Adrenal gland (tissue), 9 donors: ENCODE measurements at regions not wholly inside any gene's neighbourhood (a gene's known extent, or its start where the extent isn't known, plus 50 kb on each side); places are given as distances from the start of the nearest gene placed in this dataset.

Source experiments
- DNase-seq, 7 donors: peaks; one replicate each; pipeline ENCODE4 v3.0.0-alpha.2; 2019 to 2020
- H3K27ac ChIP-seq, 5 donors: fragments of 200-600 bp; sonication (generic) in 4 of 5; 1 replicate in 3 of 5; 2 replicates in 2 of 5; pipeline versions ENCODE4 v1.5.1 to v1.8.0; 2016 to 2020; ENCODE audit warnings: mild to moderate bottlenecking in 1 of 5
- H3K27me3 ChIP-seq: fragments of 200-600 bp; 2 replicates; pipeline ENCODE4 v1.8.0; 2021
- H3K36me3 ChIP-seq, 2 donors: fragments of 200-600 bp; replicated peaks in 1 of 2; 1 replicate in 1 of 2; 2 replicates in 1 of 2; pipeline versions ENCODE4 v1.5.1 to v1.8.0; 2018 to 2022
- H3K4me1 ChIP-seq, 2 donors: fragments of 200-600 bp; replicated peaks in 1 of 2; 1 replicate in 1 of 2; 2 replicates in 1 of 2; pipeline versions ENCODE4 v1.5.1 to v1.8.0; 2018 to 2021
- H3K4me3 ChIP-seq, 4 donors: fragments of 200-600 bp; sonication (generic) in 3 of 4; one replicate each; pipeline ENCODE4 v1.5.1; 2016 to 2018
- H3K9me3 ChIP-seq, 3 donors: fragments of 200-600 bp; sonication (generic) in 1 of 3; replicated peaks in 1 of 3; 1 replicate in 2 of 3; 2 replicates in 1 of 3; pipeline versions ENCODE4 v1.5.1 to v1.8.0; 2016 to 2021
- CTCF ChIP-seq, 6 experiments: fragments of 450-650 bp in 4 of 6; fragments of 200-600 bp in 2 of 6; sonication (generic) in 1 of 6; IDR thresholded peaks; 1 replicate in 5 of 6; 2 replicates in 1 of 6; pipeline versions ENCODE4 v1.5.1 to v1.8.0; 2016 to 2021; ENCODE audit warnings: antibody characterized with exemption in 6 of 6, mild to moderate bottlenecking in 2 of 6, moderate library complexity in 1 of 6
- POLR2A ChIP-seq, 2 donors: fragments of 450-650 bp; IDR thresholded peaks; one replicate each; pipeline ENCODE4 v1.6.1; 2017; ENCODE audit warnings: antibody characterized with exemption in 2 of 2, mild to moderate bottlenecking in 2 of 2, moderate library complexity in 1 of 2
- WGBS, 4 donors: extraction: QIAGEN DNeasy Blood & Tissue Kit in 2 of 4; methylation state at CpG; one replicate each; pipeline versions ENCODE4 v1.1.5 to v1.1.7; 2013 to 2017; 5-methylcytosine and 5-hydroxymethylcytosine counted together
- intact Hi-C, 2 donors: fragments of 100-400 bp; cut with DNase I; formaldehyde crosslinking; loops; one replicate each; pipeline versions ENCODE4 v1.14.1 to v1.15.0; 2022 to 2023
- donor health status: healthy with polysubstance abuse.
- donor health status: Bipolar disorder and iron deficiency.
- donor health status: DM: yes; HTN: yes; CAD: no.
- donor health status: DM: no; HTN: no; CAD: no.
- donor health status: DM: no; HTN: no; CAD: no.

DNA sequence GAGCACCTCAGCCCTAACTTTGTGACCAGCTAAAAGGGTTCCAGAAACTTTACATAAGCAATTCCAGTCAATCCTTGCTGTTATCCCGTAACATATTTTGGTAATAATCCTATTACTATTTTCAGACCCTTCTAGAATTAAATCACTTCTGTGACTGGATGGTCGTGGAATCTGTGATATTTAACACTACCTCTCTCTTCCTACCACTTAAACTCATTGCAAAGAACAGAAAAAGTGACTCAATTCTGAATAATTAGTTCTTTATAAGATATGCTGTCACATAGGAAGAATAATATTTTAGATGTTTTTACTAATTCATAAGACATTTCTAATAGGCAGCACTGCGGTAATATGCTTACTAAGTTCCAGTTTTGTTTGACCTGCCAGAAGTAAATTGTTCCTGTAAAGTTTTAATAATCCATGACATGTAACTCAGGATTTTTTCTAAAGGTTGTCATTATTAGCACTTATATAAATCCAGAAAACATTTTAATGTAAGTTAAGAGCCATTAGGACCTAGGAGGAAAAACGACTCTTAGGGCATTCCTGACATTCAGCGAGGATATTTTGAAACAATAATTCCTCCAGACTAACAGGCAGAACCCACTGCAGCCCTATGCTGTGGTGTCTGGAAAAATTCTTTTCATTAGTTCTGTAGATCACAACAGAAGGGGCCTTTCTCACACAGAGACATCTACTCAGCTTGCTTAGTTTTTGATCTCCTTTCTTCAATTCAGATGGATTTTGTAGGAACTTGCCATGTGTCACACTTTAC lies 113.3 kb upstream of the MBNL1 start:
- no peaks in the 10 kb centered on the region for H3K36me3 ChIP-seq

DNA sequence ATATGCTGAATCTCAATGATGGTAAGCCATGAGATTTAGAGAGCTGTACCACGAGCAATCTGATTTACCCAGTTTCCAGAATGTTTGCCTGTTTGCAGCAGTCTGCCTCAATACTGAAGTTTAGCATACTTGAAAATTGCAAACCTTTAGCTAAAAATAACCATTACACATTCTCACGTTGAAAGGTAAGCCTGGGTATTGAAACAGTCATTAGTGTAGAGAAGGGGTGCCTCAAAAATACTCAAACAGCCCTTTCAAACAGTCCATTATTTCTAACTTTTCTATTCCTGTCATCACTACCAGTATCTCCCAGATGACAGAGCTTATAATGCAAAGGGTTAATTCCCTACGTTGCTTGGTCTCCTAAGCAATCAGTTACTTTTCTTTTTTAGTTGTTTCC lies 111.8 kb upstream of the MBNL1 start:
- H3K9me3 ChIP-seq = no peaks in the 10 kb centered on the region
- no peak for DNase-seq
- no peaks in the 10 kb centered on the region for H3K36me3 ChIP-seq
- intact Hi-C loops = no loop called here
- TF ChIP-seq CTCF (IDR thresholded peaks at IDR 0.05) (no peak), POLR2A (IDR thresholded peaks at IDR 0.05) (no peak)
- H3K4me3 ChIP-seq = no peak overlapping the region
- no peaks in the 10 kb centered on the region for H3K4me1 ChIP-seq
- WGBS, 4 donors = 53 to 61% (median 56%) methylated on average over 3 of the region's 3 CpGs
- no peaks in the 10 kb centered on the region for H3K27me3 ChIP-seq
- no peak overlapping the region for H3K27ac ChIP-seq

More for the DNA sequence above, 113.3 kb upstream of the MBNL1 start:
- Histone ChIP-seq H3K9me3 (no peaks in the 10 kb centered on the region), H3K27ac (no peak overlapping the region), H3K27me3 (no peaks in the 10 kb centered on the region), H3K4me3 (no peak overlapping the region), H3K4me1 (no peaks in the 10 kb centered on the region)
- intact Hi-C loops = no loop called here
- TF ChIP-seq CTCF (IDR thresholded peaks at IDR 0.05) (no peak), POLR2A (IDR thresholded peaks at IDR 0.05) (no peak)
- WGBS, 4 donors = 79 to 83% (median 81%) methylated on average over 5 of the region's 5 CpGs
- no peak for DNase-seq

- Histone ChIP-seq H3K9me3 (no peaks in the 10 kb centered on the region), H3K4me1 (no peaks in the 10 kb centered on the region), H3K4me3 (no peak overlapping the region), H3K36me3 (no peaks in the 10 kb centered on the region), H3K27me3 (no peaks in the 10 kb centered on the region), H3K27ac (no peak overlapping the region)
- intact Hi-C loops = no loop called here
- TF ChIP-seq POLR2A (IDR thresholded peaks at IDR 0.05) (no peak), CTCF (IDR thresholded peaks at IDR 0.05) (no peak)
- DNase-seq = no peak
These were observed 111.4 kb upstream of the MBNL1 start for GRCh38 chr3:152157337-152157736.

- TF ChIP-seq POLR2A (IDR thresholded peaks at IDR 0.05) (no peak), CTCF (IDR thresholded peaks at IDR 0.05) (no peak)
- H3K4me1 ChIP-seq = no peaks in the 10 kb centered on the region
- H3K36me3 ChIP-seq = no peaks in the 10 kb centered on the region
- intact Hi-C loops = no loop called here
- no peak overlapping the region for H3K27ac ChIP-seq
- H3K9me3 ChIP-seq = no peaks in the 10 kb centered on the region
- 72 to 85% (median 79%) methylated on average over 4 of the region's 4 CpGs for WGBS, 4 donors
- H3K4me3 ChIP-seq = no peak overlapping the region
- H3K27me3 ChIP-seq = no peaks in the 10 kb centered on the region
- no peak for DNase-seq
These were observed 109.4 kb upstream of the MBNL1 start for GRCh38 chr3:152159328-152159727.
